ENCODE measurements at regions not wholly inside any gene's neighbourhood (a gene's known extent, or its start where the extent isn't known, plus 50 kb on each side); places are given as distances from the start of the nearest gene placed in this dataset.

DNA sequence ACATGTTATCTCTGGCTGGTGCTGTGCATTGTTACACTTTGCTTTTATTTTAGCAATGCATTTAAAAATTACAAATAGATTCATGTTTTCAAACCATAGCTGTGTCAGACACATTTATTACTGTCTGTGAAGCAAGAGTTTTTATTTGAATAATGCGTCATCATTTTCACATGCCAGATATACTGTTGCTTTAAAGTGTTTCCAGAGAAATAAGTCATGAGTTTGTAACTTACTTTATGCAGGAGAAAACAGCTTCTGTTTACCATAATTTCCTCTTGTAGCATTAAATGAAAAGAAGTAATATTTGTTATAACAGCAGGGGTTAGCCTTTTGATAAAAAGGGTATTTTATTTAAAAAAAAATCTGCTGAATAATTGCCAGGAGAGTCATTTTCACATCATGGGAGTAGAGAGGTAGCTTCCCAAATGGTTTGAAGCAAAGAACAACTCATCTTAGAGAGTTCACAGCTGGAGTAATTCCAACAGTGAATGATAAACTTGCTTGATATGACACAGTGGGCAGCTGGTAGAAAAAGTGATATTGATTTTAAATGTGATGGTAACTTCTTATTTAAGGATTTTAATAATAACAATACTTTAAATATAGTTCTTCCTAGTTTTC lies 1274.5 kb upstream of the CRIM1 start:
- no peak for DNase-seq

DNA sequence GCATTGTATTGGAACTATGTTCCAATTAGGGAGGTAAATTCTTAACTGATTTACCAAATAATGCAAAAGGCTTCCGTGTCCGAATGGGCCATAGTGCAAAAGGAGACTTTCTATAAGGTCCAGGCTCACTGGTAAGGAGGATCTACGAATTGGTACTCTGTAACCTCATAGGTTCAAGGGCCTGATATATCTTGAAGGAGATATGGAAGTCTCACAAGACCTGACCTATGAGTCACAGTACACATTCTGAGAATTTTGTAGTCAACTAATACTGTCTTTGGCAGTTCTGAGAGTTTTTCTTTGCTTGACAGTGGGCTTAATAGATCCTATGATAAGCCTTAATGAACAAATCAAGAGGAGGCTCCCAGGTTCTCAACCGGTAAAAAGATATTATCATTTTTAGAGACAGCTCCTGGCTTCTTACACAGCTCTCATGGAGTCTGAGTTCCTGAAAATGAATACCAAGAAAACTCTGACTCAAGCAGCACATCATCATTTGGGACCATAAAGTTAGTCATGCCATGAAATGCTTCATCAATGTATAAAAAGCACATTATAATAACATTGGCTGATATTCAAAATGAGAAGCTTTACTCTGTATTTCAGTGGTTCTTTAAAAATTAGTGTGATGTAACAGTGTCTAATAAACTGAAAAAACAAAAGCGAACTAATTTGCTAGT lies 1275.2 kb upstream of the CRIM1 start:
- DNase-seq, result no peak

DNA sequence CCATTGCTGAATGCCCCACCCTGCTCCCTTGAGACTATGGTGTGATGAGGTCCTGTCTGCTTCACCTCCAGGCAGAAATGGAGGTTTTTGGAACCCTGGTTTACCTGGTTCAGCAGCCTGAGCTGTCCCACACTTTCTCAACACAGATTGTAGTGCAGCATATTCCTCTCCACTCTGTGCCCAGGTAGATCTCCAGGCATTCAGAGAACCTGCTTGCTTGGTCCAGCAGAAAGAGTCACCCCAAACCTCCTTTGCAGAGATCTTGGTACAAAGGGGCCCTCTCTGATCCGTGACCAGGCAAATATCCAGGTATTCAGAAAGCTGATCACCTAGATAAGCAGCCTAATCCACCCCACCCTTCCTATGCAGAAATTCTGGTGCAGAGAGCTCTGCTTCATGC lies 1288.2 kb upstream of the CRIM1 start:
- DNase-seq, result no peak

DNA sequence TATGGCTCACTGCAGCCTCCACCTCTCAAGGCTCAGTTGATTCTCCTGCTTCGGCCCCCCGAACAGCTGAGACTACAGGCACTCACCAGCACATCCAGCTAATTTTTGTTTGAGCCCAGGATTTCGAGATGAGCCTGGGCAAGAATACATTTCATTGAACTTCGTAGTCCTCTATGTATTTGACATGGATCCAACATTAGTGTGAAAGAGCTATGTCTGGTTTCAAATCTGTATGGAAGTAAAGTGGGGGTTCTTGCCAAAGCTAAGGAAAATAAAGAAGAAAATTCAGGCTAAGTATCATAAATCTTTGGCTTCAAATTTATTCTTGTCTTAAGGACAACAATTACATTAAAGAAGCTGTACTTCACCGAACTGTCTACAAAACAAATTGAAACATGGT lies 1291.7 kb upstream of the CRIM1 start:
- no peak for DNase-seq

DNA sequence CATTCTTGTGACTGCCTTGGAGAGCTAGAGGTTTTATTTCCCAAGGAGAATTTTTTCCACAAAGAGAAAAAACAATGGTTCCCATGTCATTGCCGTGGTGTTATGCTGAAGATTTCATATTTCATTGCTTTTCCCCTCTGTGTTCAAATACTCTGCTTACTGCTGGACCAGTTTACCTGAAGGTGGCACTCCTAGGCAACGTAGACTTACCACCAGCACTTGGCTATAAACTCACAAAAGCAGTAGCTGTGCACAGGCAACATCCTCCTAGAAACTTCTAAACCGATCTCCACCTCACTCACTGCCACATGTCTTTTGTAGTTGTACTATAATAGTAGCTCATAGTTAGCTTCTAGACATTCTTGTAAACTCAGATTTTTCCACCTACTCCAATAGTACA lies 1319.7 kb upstream of the CRIM1 start:
- no peak for DNase-seq

DNA sequence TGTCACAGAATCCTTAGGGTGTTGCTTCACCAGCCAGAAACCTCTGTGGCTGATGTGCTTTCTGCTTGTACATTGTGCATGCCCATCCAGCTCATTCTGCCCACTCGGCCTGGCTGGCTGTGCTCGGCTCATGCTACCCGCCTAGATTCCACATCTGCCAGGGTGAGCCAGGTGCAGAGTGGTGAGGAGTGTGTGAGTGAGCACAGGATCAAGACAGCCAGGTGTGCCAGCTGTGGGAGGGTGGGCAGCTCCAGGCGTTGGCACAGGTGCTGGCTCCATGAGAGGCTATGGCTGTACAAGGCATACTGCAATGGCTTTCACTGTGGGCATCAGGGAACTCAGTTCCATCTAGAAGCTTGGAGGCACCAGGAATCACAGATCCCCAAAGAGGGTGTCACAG lies 1321.8 kb upstream of the CRIM1 start:
- peak; percentile 44 for DNase-seq

DNA sequence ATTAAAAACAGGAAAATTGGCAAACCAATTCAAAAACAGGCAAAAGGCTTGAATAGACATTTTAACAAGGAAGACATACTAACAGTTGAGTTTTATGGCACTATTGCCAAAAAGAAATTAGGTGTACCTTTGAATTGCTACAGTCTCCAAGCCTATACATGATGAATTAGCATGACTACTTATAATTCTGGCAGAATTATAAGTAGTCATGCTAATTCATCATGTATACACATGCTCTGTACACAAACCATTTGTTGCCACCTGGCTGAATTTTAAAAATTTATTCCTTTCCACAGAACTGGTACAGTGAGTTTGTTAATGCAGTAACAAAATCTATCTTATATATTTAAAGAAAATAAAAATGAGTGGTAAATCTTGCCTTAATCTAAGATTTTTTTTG lies 1332.0 kb upstream of the CRIM1 start:
- no peak for DNase-seq

DNA sequence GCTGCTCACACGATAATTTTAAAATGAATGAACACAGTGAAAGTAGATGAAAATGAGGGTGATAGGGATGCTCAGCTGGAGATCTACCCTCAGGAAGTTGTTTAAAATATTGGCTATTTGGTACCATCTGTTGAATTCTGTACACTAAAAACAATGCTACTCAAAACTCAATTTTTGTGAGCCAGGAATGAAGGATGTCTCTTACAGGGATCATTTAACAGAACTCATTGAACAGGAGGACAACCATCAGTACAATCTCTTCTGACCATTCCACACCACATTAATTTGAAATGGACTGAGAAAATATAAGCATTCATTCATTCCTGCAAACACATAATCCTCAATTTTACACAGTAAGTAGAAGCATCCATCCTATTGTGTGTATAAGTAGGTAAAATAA lies 1355.1 kb upstream of the CRIM1 start:
- DNase-seq, result no peak

DNA sequence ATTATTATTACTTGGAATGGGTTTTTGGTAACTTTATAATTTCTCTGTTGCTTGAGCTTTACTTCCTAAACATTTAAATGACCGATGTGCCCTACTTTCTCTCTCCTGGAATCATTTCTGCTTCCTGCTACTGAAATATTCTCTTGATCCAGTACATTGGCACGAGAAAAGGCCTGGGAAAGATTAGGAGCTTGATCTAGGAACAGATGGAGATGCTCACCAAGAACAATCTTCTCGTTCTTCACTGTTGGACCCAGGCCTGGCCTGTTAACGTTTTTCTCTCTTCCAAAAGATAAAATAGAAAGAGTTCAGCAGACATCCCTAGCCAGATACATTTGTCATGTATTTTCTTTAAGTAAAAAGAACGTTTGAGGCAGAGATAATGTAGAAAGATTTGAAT lies 1356.8 kb upstream of the CRIM1 start:
- DNase-seq, result no peak

DNA sequence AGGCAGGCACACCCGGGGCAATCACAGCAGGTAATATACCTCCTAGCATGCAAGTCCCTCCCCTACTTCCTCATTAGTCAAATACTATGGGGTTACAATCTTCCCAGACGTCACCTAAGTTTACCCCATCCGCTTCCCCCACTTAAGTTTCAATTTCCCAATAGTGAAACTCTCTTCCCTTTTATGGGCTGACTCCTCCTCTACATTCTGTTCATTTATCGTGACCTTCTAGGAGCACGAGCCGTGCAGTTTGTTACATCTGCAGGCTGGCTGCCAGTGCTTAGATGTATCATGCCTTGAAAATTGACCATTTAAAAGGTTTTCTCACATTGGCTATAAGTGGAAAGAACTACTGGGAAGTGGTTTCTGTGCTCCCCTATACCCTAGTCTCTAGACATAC lies 1357.8 kb upstream of the CRIM1 start:
- no peak for DNase-seq

DNA sequence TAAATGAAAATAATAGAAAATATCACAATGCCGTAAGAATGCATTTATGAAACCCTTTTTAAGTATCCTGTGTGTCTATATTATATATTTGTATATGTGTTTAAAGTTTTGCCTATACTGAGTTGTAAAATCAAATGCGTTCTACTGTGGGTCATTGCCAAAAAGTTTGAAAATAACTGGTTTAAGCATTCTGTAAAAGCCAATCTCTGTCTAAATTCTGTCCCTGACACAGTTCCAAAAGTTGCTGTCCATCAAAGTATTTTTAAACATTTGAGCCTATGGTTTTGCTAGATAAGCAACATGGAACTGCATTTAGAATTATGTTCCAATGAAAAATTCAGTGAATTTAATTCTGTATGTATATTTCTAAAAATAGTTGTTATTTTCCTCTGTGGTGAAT lies 1360.4 kb upstream of the CRIM1 start:
- no peak for DNase-seq

DNA sequence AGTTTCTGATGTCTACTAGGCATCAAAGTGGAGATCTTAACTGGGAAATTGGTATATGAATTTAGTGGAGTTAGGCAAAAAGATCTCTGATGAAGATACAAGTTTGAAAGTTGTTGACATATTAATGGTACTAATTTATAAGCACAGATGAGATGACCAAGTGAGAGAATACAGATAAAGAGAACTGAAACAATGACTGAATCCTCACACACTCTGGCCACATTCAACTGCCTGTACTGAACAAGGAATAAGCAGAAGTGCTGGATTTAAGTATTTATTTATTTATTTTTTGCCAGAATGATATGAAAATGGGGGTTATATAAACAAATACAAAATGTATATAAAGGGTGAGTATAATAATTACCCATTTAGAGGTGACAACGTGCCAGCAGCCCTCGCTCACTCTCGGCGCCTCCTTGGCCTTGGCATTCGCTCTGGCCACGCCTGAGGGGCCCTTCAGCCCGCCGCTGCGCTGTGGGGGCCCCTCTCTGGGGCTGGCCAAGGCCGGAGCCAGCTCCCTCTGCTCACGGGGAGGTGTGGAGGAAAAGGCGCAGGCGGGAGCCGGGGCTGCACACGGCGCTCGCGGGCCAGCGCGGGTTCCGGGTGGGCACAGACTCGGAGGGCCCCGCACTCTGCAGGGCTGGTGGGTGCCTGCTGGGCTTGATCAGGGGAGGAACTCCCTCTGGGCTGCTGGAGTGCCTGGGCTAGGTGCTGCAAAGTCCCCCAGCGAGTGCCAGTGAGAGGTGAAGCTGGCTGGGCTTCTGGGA lies 1363.9 kb upstream of the CRIM1 start:
- DNase-seq, result no peak

DNA sequence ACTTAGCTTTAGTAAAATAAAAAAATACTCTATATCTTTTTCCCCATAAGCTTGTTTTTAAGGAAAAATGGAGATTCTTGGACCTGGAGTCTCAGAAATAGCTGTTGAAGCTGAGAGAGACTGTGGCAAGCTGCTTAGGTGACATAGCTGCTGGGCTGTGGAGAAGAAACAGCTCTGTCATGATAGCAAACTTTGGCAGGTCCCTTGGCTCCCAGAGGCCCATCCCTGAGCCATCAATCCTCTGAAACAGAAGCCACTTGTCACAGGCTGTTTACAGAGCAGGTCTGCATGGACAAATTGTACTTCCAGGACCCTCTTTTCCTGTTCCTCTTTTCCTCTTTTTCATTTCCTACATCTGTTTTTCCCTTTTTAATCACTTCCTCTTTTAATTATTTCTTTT lies 1370.1 kb upstream of the CRIM1 start:
- DNase-seq, result no peak

DNA sequence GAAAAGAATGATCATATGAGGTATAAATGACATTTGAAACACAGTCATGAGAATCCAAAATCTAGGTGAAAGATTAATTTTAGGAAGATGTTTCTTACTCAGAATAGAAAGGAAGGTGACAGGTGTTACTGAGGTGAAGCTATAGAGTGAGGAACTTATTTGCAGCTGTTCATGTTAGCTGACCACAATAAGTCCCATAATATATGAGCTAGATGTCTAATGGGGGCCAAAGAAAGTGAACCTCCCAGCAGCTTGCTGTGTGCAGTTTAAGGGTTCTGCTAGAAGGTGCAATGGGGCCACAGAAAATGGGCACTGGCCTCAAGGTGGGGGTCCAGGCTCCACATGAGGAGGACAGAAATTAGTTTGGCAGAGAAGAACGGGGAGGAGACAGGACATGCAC lies 1374.9 kb upstream of the CRIM1 start:
- DNase-seq, result no peak

DNA sequence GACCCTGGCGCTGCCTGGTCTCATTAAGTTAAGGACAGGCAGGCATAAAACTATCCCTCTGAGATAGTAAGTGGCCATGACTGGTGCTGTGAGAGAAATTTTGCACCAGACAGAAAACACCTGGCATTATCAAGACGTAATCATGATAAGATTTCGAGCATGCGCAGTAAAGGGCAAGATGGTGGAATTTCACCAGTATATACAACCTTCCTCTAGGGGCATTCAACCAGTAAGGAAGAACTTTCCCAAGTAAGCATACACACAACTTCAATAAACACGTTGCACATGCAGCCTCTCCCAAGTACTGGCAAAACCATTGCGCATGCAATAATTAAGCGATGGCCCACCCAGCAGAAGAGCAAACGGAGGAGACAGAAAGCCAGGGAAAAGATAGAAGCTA lies 1376.4 kb upstream of the CRIM1 start:
- DNase-seq, result no peak

DNA sequence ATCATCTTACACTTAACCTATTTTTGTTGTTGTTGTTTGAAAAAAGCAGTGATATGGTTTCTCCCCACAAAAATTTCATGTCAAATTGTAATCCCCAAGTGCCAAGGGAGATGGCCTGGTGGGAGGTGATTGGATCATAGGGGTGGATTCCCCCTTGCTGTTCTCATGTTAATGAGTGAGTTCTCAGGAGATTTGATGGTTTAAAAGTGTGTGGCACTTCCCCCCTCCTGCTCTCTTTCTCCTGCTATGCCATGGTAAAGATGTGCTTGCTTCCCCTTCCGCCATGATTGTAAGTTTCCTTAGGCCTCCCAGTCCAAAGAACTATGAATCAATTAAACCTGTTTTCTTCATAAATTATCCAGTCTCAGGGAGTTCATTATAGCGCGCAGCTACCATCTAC lies 1362.7 kb upstream of the FAM98A start:
- no peak for DNase-seq

DNA sequence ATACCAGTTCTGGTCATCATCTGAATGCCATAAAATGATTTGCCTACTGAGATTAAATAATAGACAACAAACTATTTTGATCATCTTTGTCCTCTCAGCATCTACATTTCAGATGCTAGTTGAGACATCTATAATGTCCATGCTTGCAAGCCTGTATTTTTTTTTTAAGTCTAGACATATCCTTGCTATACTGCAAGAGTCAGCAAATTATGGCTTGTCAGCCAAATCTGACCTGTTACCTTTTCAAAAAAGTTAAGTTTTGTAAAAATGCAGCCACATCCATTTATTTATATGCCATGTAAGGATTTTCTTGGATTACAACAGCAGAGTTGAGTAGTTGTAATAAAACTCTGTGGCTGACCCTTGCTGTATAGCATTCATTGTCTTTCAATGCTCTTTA lies 1355.7 kb upstream of the FAM98A start:
- DNase-seq, result no peak

DNA sequence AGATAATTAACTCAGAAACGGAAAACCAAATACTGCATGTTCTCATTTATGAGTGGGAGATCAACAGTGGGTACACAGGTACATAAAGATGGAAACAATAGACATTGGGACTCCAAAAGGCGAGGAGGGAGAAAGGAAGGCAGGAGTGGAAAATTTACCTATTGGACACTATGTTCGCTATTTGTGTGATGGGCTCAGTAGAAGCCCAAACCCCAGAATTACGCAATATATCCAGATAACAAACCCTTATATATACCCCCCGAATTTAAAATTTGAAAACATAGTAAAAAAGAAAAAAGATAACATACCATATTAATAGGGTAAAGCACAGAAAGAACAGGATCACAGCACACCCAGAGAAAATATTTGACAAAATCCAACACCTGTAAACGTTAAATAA lies 1351.7 kb upstream of the FAM98A start:
- no peak for DNase-seq

DNA sequence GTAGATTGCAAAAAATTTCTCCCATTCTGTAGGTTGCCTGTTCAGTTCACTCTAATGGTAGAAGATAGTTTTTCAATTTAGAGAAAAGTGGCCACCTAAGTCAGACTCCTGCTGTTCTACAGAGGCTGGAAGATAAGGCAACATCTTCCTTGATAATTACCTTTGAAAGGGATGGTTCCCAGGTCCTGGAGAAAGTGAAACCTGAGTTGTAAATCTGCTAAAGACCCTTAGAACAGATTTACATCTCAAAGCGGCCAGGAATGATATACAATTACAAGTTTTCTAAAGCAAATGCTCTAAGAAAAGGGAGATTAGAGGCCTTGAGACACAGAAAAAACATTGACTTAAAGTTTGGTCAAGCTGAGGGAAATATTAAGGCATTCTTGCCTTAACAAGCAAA lies 1350.2 kb upstream of the FAM98A start:
- no peak for DNase-seq

DNA sequence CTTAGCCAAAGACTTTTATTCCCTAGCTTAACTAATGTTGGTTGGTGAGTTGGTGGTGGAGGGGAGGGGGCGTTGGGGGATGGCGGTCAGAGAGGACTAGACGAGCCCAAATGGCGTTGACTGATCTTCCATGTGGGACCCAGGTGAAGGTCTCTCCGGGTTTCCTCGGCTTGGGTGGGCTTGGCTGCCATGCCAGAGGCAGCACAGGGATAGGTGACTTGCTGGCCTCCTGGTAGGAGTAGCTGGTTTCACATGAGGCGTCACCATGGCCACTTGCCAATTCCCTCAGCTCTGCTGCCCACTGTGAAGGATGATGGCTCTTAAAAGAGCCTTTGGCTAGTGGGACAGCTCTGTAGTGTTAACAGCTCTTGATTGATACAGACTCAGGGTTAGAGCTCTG lies 1337.0 kb upstream of the FAM98A start:
- no peak for DNase-seq

DNA sequence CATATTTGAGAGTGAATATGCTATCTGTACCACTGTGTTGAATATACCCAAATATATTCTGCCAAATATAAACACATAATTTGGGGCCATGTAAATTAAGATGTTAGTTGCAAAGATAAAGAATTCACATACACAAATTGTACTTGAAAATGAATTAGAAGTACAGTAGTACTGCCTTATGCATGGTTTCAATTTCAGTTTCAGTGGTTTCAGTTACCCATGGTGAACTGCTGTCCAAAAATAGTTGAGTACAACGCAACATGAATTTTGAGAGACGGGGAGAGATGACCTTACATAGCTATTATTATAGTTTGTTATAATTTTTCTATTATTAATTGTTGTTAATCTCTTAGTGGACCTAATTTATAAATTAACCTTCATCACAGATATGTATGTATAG lies 1313.0 kb upstream of the FAM98A start:
- DNase-seq, result no peak

DNA sequence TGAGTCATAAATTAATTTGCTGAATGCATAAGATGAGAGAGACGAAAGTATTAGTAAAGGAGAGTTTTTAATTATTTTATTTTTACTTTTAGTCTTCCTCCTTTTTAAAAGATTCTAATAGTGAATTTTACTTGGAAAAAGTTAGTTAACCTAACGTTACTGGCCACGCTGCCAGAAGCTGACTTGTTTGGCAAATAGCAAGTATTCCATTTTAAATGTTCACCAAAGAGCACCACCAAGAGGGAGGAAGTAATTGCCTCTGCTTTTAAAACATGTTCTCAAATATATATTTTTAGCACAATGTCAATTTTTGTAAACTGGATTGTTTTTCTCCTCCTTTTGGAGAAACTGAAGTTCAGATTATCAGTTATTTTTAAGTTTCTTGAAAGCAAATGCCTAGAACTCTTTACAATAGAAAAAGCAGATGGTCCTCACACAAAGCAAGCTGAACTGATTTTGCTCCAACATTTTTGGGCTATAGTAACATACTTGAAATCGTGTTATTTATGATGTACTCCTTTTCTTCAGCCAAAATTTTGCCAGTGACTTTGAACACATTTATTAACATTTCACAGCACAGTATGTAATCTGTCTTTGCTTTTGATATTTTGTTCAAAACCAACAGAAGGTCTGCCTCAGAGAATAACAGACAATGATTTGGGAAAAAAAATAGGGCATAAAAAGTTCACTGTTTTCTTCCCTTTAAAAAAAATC lies 1311.0 kb upstream of the FAM98A start:
- DNase-seq, result no peak

DNA sequence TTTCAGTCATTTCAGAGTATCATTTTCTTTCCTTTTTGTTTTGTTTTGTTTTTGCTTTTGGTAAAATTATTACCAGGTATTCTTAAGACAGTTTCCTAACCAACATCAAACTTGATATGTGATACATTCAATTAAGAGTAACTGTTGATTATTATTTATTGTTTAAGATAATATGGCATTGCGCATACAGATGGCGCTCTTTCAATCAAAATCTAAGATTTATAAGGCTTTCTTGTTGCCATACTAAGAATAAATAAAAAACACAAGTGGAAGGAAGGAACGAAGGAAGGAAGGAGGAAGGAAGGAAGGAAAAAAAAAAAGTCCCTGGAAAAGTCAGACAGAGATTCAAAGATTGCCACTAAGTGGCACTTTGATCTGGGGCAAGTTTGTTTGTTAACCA lies 1308.7 kb upstream of the FAM98A start:
- no peak for DNase-seq

DNA sequence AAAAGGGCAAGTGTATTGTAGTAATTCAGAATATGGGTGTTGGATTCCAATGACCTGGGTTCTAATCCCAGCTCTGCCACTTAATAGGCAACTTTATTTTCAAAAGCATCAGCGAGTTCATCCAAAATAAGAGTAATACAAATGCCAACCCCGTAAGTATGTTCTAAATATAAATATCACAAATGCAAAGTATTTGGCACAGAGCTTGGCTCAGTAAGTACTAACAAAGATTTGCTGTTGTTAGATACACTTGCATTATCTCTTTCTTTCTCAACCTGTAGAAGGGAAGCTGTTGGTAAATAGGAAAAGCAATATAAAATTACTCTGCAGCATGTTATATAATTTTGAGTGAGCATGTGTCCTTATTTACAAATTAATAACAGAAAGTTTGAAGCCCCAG lies 1302.6 kb upstream of the FAM98A start:
- no peak for DNase-seq
